Neural crest cell (in vitro differentiated cells): ENCODE measurements at regions not wholly inside any gene's neighbourhood (a gene's known extent, or its start where the extent isn't known, plus 50 kb on each side); places are given as distances from the start of the nearest gene placed in this dataset.

Experiments
- DNase-seq: peaks from one replicate; pipeline ENCODE4 v3.0.0; 2021; ENCODE audit warnings: low read depth, mixed read lengths, low spot score
- H3K27ac Mint-ChIP-seq: one replicate; pipeline ENCODE4 v1.8.0; 2021; ENCODE audit warnings: mild to moderate bottlenecking, mixed read lengths; ENCODE audit not compliant: unreplicated experiment
- H3K27me3 Mint-ChIP-seq: 2 replicates; pipeline ENCODE4 v1.8.0; 2021; ENCODE audit warnings: low read depth, mild to moderate bottlenecking, mixed read lengths
- H3K36me3 Mint-ChIP-seq: 2 replicates; pipeline ENCODE4 v1.8.0; 2021; ENCODE audit warnings: low read depth, mild to moderate bottlenecking, mixed read lengths
- H3K4me1 Mint-ChIP-seq: 2 replicates; pipeline ENCODE4 v1.8.0; 2021; ENCODE audit warnings: mixed read lengths
- H3K4me3 Mint-ChIP-seq: one replicate; pipeline ENCODE4 v1.8.0; 2021; ENCODE audit warnings: mild to moderate bottlenecking, mixed read lengths
- H3K9me3 Mint-ChIP-seq: 2 replicates; pipeline ENCODE4 v1.8.0; 2021; ENCODE audit warnings: mixed read lengths
- CTCF ChIP-seq: fragments of 200-600 bp; sonication (generic); conservative IDR thresholded peaks from 2 replicates; pipeline ENCODE4 v1.5.0; 2021; ENCODE audit warnings: antibody characterized with exemption, mild to moderate bottlenecking

GRCh38 chr7:22052674-22053365 lies 107.1 kb upstream of the CDCA7L start:
- no peak for TF ChIP-seq CTCF
- peak overlapping the region; percentile 3 for H3K27ac Mint-ChIP-seq
- no peaks in the 10 kb centered on the region for H3K36me3 Mint-ChIP-seq
- peaks cover 20% of the 10 kb centered on the region for H3K4me1 Mint-ChIP-seq
- DNase-seq, result no peak
- no peaks in the 10 kb centered on the region for H3K9me3 Mint-ChIP-seq
- H3K4me3 Mint-ChIP-seq, result no peak overlapping the region
- peaks cover 7% of the 10 kb centered on the region for H3K27me3 Mint-ChIP-seq

- Mint-ChIP-seq H3K36me3 (no peaks in the 10 kb centered on the region), H3K27ac (peak overlapping the region; percentile 3), H3K4me1 (peaks cover 20% of the 10 kb centered on the region), H3K9me3 (no peaks in the 10 kb centered on the region), H3K4me3 (no peak overlapping the region), H3K27me3 (peaks cover 7% of the 10 kb centered on the region)
- no peak for TF ChIP-seq CTCF
- no peak for DNase-seq
These were observed 106.4 kb upstream of the CDCA7L start for GRCh38 chr7:22051886-22052673.

- no peak overlapping the region for H3K27ac Mint-ChIP-seq
- peaks cover 20% of the 10 kb centered on the region for H3K4me1 Mint-ChIP-seq
- DNase-seq, result no peak
- no peak for TF ChIP-seq CTCF
- H3K9me3 Mint-ChIP-seq, result peaks cover 9% of the 10 kb centered on the region
- H3K4me3 Mint-ChIP-seq, result no peak overlapping the region
- H3K27me3 Mint-ChIP-seq, result peaks cover 7% of the 10 kb centered on the region
- H3K36me3 Mint-ChIP-seq, result peaks cover 4% of the 10 kb centered on the region
These were observed 104.2 kb upstream of the CDCA7L start for GRCh38 chr7:22049766-22050500.

- no peak overlapping the region for H3K4me3 Mint-ChIP-seq
- H3K4me1 Mint-ChIP-seq, result no peaks in the 10 kb centered on the region
- DNase-seq, result no peak
- no peak for TF ChIP-seq CTCF
- no peak overlapping the region for H3K27ac Mint-ChIP-seq
- H3K27me3 Mint-ChIP-seq, result no peaks in the 10 kb centered on the region
- H3K9me3 Mint-ChIP-seq, result peaks cover 16% of the 10 kb centered on the region
- H3K36me3 Mint-ChIP-seq, result peaks cover 7% of the 10 kb centered on the region
These were observed 97.7 kb upstream of the CDCA7L start for GRCh38 chr7:22043367-22043766.

- Mint-ChIP-seq H3K27ac (no peak overlapping the region), H3K4me3 (no peak overlapping the region), H3K4me1 (no peaks in the 10 kb centered on the region), H3K9me3 (peaks cover 14% of the 10 kb centered on the region), H3K27me3 (no peaks in the 10 kb centered on the region), H3K36me3 (peaks cover 3% of the 10 kb centered on the region)
- TF ChIP-seq CTCF, result no peak
- DNase-seq, result no peak
These were observed 95.4 kb upstream of the CDCA7L start for GRCh38 chr7:22040923-22041595.
